Ishikawa (cell line): ENCODE measurements at regions not wholly inside any gene's neighbourhood (a gene's known extent, or its start where the extent isn't known, plus 50 kb on each side); places are given as distances from the start of the nearest gene placed in this dataset.

Experiments used
- CEBPB ChIP-seq: IDR thresholded peaks from 2 replicates; pipeline ENCODE4 v1.6.1; 2012
- CREB1 ChIP-seq: IDR thresholded peaks from 2 replicates; pipeline ENCODE4 v1.6.1; 2012; ENCODE audit warnings: low read depth
- EGR1 ChIP-seq: IDR thresholded peaks from 2 replicates; pipeline ENCODE4 v1.6.1; 2012
- EP300 ChIP-seq: IDR thresholded peaks from 2 replicates; pipeline ENCODE4 v1.6.1; 2012; ENCODE audit warnings: borderline replicate concordance
- MAX ChIP-seq: IDR thresholded peaks from 2 replicates; pipeline ENCODE4 v1.6.1; 2012
- NFIC ChIP-seq: IDR thresholded peaks from 2 replicates; pipeline ENCODE4 v1.6.1; 2012
- REST ChIP-seq: IDR thresholded peaks from 2 replicates; pipeline ENCODE4 v1.6.1; 2012; ENCODE audit warnings: low read depth, mild to moderate bottlenecking
- TCF12 ChIP-seq: IDR thresholded peaks from 2 replicates; pipeline ENCODE4 v1.6.1; 2012; ENCODE audit warnings: low read depth
- USF1 ChIP-seq: IDR thresholded peaks from 2 replicates; pipeline ENCODE4 v1.6.1; 2012
- ZBTB7A ChIP-seq: IDR thresholded peaks from 2 replicates; pipeline ENCODE4 v1.6.1; 2012; ENCODE audit warnings: low read depth

- no peak for TF ChIP-seq ZBTB7A
- TF ChIP-seq TCF12, result no peak
- TF ChIP-seq MAX, result no peak
- TF ChIP-seq EGR1, result no peak
- no peak for TF ChIP-seq EP300
- TF ChIP-seq NFIC, result no peak
- no peak for TF ChIP-seq CEBPB
- no peak for TF ChIP-seq REST
- TF ChIP-seq USF1, result no peak
- TF ChIP-seq CREB1, result no peak
These were observed 652.7 kb upstream of the FANCL start for GRCh38 chr2:58893656-58894351.
